Loucy (cell line): ENCODE measurements at regions not wholly inside any gene's neighbourhood (a gene's known extent, or its start where the extent isn't known, plus 50 kb on each side); places are given as distances from the start of the nearest gene placed in this dataset.

Source experiments
- H2AFZ ChIP-seq: fragments of 200-600 bp; sonication (generic); 2 replicates; pipeline ENCODE4 v1.6.0; 2016; ENCODE audit warnings: antibody characterized with exemption, mild to moderate bottlenecking, low read length, moderate library complexity
- H3F3A ChIP-seq: fragments of 200-600 bp; 2 replicates; pipeline ENCODE4 v1.6.0; 2016; ENCODE audit warnings: antibody characterized with exemption, low read depth, mild to moderate bottlenecking
- H3K27me3 ChIP-seq: fragments of 200-600 bp; sonication (generic); 2 replicates; pipeline ENCODE4 v1.6.1; 2014; ENCODE audit warnings: low read length, mild to moderate bottlenecking; ENCODE audit not compliant: insufficient read depth, poor library complexity, severe bottlenecking
- H3K36me3 ChIP-seq: fragments of 200-600 bp; sonication (generic); 2 replicates; pipeline ENCODE4 v1.6.1; 2016; ENCODE audit warnings: low read length; ENCODE audit not compliant: insufficient read depth
- H3K4me1 ChIP-seq: fragments of 200-600 bp; sonication (generic); 2 replicates; pipeline ENCODE4 v1.5.1; 2014; ENCODE audit warnings: low read length, mild to moderate bottlenecking; ENCODE audit not compliant: insufficient read depth, poor library complexity, severe bottlenecking
- H3K4me2 ChIP-seq: fragments of 200-600 bp; sonication (generic); 2 replicates; pipeline ENCODE4 v1.6.0; 2014; ENCODE audit warnings: antibody characterized with exemption, low read length, low read depth, mild to moderate bottlenecking; ENCODE audit not compliant: poor library complexity, severe bottlenecking
- H3K4me3 ChIP-seq: fragments of 200-600 bp; sonication (generic); 2 replicates; pipeline ENCODE4 v1.5.1; 2014; ENCODE audit warnings: low read length, mild to moderate bottlenecking, mixed read lengths; ENCODE audit not compliant: poor library complexity, severe bottlenecking
- H3K79me2 ChIP-seq: fragments of 200-600 bp; sonication (generic); 2 replicates; pipeline ENCODE4 v1.6.1; 2014; ENCODE audit warnings: low read length; ENCODE audit not compliant: insufficient read depth
- H3K9ac ChIP-seq: fragments of 200-600 bp; sonication (generic); 2 replicates; pipeline ENCODE4 v1.6.0; 2014; ENCODE audit warnings: mild to moderate bottlenecking, low read depth, low read length, moderate library complexity; ENCODE audit not compliant: poor library complexity, severe bottlenecking
- H3K9me2 ChIP-seq: fragments of 200-600 bp; sonication (generic); replicated peaks from 2 replicates; pipeline ENCODE4 v1.6.1; 2016; ENCODE audit warnings: low read depth, low read length, mixed read lengths
- H3K9me3 ChIP-seq: fragments of 200-600 bp; sonication (generic); 2 replicates; pipeline ENCODE4 v1.6.1; 2014; ENCODE audit warnings: mild to moderate bottlenecking, antibody characterized with exemption, low read length, low read depth; ENCODE audit not compliant: insufficient read depth
- H4K20me1 ChIP-seq: fragments of 200-600 bp; sonication (generic); 2 replicates; pipeline ENCODE4 v1.6.0; 2014; ENCODE audit warnings: antibody characterized with exemption, low read length, mild to moderate bottlenecking; ENCODE audit not compliant: insufficient read depth, poor library complexity, severe bottlenecking
- EZH2phosphoT487 ChIP-seq: fragments of 200-600 bp; IDR thresholded peaks from 2 replicates; pipeline ENCODE4 v1.6.1; 2018; ENCODE audit warnings: antibody characterized with exemption, mild to moderate bottlenecking, moderate library complexity, borderline replicate concordance
- TF ChIP-seq, protein P1 (sequence below): fragments of 200-600 bp; sonication (generic); conservative IDR thresholded peaks from 2 replicates; pipeline ENCODE4 v1.5.1; 2014; ENCODE audit warnings: mild to moderate bottlenecking, antibody characterized with exemption, low read length

DNA sequence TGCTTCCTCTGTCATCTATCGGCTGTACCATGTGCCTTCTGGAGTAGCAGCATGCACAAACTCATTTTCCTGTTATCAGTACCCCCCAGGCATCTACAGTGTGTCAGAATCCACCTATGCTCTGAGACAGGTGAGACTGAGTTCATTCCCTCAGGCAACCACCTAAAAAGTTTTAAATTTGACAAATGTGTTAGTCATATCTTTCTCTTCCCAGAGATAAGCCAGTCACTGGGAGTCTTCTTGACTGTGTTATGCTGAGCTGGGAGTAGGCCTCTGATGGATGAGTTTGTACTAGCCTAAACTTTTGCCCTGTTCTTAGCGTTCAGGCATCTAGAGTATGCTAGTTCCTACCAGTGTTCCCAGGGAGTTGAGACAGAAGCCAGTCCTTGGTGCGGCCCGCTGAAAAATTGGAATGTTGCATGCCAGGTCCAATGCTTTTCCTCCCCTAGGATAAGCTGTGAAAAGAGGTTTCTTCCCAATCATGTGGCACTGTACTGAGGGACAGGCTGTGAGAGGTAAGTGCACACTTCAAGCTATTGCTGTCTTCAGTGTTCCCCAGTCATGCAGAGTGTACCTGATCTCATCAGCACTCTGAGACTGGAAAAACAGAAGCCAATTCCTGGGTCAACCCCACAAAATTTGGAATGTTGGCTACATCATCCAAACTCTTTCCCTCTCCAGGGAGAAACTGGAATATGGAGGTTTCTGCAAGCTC is 1202.3 kb downstream of the NCAM2 start:
- H3K36me3 ChIP-seq, result no peaks in the 10 kb centered on the region
- no peak overlapping the region for H3K4me3 ChIP-seq
- H3K27me3 ChIP-seq, result no peaks in the 10 kb centered on the region
- TF ChIP-seq, protein P1, sequence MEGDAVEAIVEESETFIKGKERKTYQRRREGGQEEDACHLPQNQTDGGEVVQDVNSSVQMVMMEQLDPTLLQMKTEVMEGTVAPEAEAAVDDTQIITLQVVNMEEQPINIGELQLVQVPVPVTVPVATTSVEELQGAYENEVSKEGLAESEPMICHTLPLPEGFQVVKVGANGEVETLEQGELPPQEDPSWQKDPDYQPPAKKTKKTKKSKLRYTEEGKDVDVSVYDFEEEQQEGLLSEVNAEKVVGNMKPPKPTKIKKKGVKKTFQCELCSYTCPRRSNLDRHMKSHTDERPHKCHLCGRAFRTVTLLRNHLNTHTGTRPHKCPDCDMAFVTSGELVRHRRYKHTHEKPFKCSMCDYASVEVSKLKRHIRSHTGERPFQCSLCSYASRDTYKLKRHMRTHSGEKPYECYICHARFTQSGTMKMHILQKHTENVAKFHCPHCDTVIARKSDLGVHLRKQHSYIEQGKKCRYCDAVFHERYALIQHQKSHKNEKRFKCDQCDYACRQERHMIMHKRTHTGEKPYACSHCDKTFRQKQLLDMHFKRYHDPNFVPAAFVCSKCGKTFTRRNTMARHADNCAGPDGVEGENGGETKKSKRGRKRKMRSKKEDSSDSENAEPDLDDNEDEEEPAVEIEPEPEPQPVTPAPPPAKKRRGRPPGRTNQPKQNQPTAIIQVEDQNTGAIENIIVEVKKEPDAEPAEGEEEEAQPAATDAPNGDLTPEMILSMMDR, result no peak
- TF ChIP-seq EZH2phosphoT487, result no peak
- H3K9me2 ChIP-seq, result no peaks in the 10 kb centered on the region
- H3K4me1 ChIP-seq, result no peaks in the 10 kb centered on the region
- H3F3A ChIP-seq, result no peaks in the 10 kb centered on the region
- H2AFZ ChIP-seq, result no peak overlapping the region
- no peak overlapping the region for H3K4me2 ChIP-seq
- H3K79me2 ChIP-seq, result no peaks in the 10 kb centered on the region
- H3K9me3 ChIP-seq, result no peaks in the 10 kb centered on the region
- no peak overlapping the region for H3K9ac ChIP-seq
- H4K20me1 ChIP-seq, result no peaks in the 10 kb centered on the region

DNA sequence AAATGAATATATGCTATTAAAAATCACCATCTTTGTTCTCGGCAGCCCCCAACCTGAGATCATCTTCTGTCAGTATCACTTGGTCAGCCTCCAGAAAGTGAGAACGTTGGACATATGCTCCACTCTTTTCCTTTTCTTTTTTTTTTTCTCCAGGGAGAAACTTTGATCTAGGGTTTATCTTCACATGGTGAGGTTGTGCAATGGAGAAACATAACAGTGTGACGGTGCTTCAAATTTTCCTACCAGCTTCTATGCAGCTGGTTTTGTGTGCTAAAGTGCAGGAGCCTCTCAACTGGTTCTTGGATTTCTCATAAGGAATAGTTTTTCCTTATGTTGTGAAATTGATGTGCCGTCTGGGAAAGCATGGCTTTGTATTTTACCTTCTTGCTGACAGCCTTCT is 1202.9 kb downstream of the NCAM2 start:
- Histone ChIP-seq H2AFZ (no peak overlapping the region), H3K4me3 (no peak overlapping the region), H3K27me3 (no peaks in the 10 kb centered on the region), H3K36me3 (no peaks in the 10 kb centered on the region), H3K9me3 (no peaks in the 10 kb centered on the region), H3F3A (no peaks in the 10 kb centered on the region), H3K9ac (no peak overlapping the region), H3K4me2 (no peak overlapping the region), H3K79me2 (no peaks in the 10 kb centered on the region), H3K9me2 (no peaks in the 10 kb centered on the region), H4K20me1 (no peaks in the 10 kb centered on the region), H3K4me1 (no peaks in the 10 kb centered on the region)
- TF ChIP-seq EZH2phosphoT487, result no peak
- TF ChIP-seq, protein P1, result no peak

DNA sequence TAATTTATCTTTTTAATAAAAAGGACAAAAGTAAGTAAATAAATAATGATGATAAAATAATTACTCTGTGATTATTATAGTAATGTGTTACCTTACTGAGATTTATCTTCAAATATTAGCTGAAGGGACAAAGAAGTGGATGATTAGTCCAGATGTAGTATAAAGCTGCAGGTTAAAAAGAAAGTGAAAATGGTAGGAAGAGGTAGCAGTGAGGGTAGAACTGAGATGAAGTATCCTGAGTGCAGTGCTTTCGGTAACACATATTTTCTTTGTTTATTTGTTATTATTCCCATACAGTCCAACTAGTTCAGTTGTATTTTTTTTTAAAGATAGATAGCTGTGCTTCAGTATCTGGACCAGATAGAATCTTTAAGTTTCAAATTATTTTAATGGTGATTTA is 1203.5 kb downstream of the NCAM2 start:
- Histone ChIP-seq H3K4me1 (no peaks in the 10 kb centered on the region), H2AFZ (no peak overlapping the region), H3K4me2 (no peak overlapping the region), H3K36me3 (no peaks in the 10 kb centered on the region), H3F3A (no peaks in the 10 kb centered on the region), H4K20me1 (no peaks in the 10 kb centered on the region), H3K9ac (no peak overlapping the region), H3K27me3 (no peaks in the 10 kb centered on the region), H3K79me2 (no peaks in the 10 kb centered on the region), H3K4me3 (no peak overlapping the region), H3K9me3 (no peaks in the 10 kb centered on the region), H3K9me2 (no peaks in the 10 kb centered on the region)
- TF ChIP-seq, protein P1, result no peak
- TF ChIP-seq EZH2phosphoT487, result no peak
